GM12801 (cell line): ENCODE measurements at regions not wholly inside any gene's neighbourhood (a gene's known extent, or its start where the extent isn't known, plus 50 kb on each side); places are given as distances from the start of the nearest gene placed in this dataset.

ENCODE experiments used
- CTCF ChIP-seq: IDR thresholded peaks from one replicate; pipeline ENCODE4 v1.5.1; 2011; ENCODE audit warnings: control low read depth; ENCODE audit not compliant: insufficient read length; ENCODE audit errors: extremely low read depth

- no peak for TF ChIP-seq CTCF
Measured at GRCh38 chr2:103155308-103155707, 393.5 kb downstream of the TMEM182 start.

- no peak for TF ChIP-seq CTCF
Measured at GRCh38 chr2:103159018-103159417, 397.2 kb downstream of the TMEM182 start.

GRCh38 chr2:103161456-103162289 is 399.8 kb downstream of the TMEM182 start:
- TF ChIP-seq CTCF: peak; percentile 29

- no peak for TF ChIP-seq CTCF
Measured at GRCh38 chr2:103164748-103165147, 402.9 kb downstream of the TMEM182 start.

- no peak for TF ChIP-seq CTCF
Measured at GRCh38 chr2:103165836-103166235, 404.0 kb downstream of the TMEM182 start.

GRCh38 chr2:103166456-103167324 is 404.9 kb downstream of the TMEM182 start:
- TF ChIP-seq CTCF: no peak

- no peak for TF ChIP-seq CTCF
Measured at GRCh38 chr2:103167599-103167998, 405.8 kb downstream of the TMEM182 start.
